MCF 10A (cell line): ENCODE measurements at regions not wholly inside any gene's neighbourhood (a gene's known extent, or its start where the extent isn't known, plus 50 kb on each side); places are given as distances from the start of the nearest gene placed in this dataset.
"Not testable (repeated sequence)": the region's sequence is repeated elsewhere in the genome, so short reads cannot be mapped to it uniquely, and the experiment has no call there.

Experiments
- BruUV-seq: library from RNA; stranded (reverse); fragments of 400-500 nt; replicated peaks from 2 replicates; lab custom pipeline; 2021; lab: Mats Ljungman, UMichigan
- CTCF ChIA-PET: fragments of 300-600 bp; sonication (Branson Sonifier 250); formaldehyde crosslinking; extraction: SDS; loops from one replicate; lab custom pipeline; 2021; ENCODE audit warnings: antibody characterized with exemption, inconsistent platforms; lab: Yijun Ruan, JAX
- POLR2A ChIA-PET: fragments of 300-600, 350-650 bp; sonication (Branson Sonifier 250); formaldehyde crosslinking; extraction: SDS; loops from one replicate; lab custom pipeline; 2020; ENCODE audit warnings: antibody characterized with exemption, inconsistent platforms; lab: Yijun Ruan, JAX
- DNase-seq: peaks from one replicate; pipeline ENCODE4 v3.0.0-alpha.2; 2018; ENCODE audit not compliant: unreplicated experiment
- H3K27ac Mint-ChIP-seq: one replicate; pipeline ENCODE4 v1.8.0; 2022; ENCODE audit warnings: mild to moderate bottlenecking, low read depth, mixed read lengths; ENCODE audit not compliant: unreplicated experiment
- H3K27me3 Mint-ChIP-seq: one replicate; pipeline ENCODE4 v1.8.0; 2022; ENCODE audit warnings: mixed read lengths; ENCODE audit not compliant: insufficient read depth, unreplicated experiment
- H3K36me3 Mint-ChIP-seq: one replicate; pipeline ENCODE4 v1.8.0; 2022; ENCODE audit warnings: mild to moderate bottlenecking, moderate library complexity, mixed read lengths; ENCODE audit not compliant: insufficient read depth, unreplicated experiment
- H3K4me1 Mint-ChIP-seq: one replicate; pipeline ENCODE4 v1.8.0; 2022; ENCODE audit warnings: mixed read lengths; ENCODE audit not compliant: insufficient read depth, unreplicated experiment
- H3K4me3 Mint-ChIP-seq: one replicate; pipeline ENCODE4 v1.8.0; 2022; ENCODE audit warnings: mild to moderate bottlenecking, moderate library complexity, mixed read lengths; ENCODE audit not compliant: unreplicated experiment
- H3K9me3 Mint-ChIP-seq: one replicate; pipeline ENCODE4 v1.8.0; 2022; ENCODE audit warnings: mixed read lengths; ENCODE audit not compliant: unreplicated experiment
- CTCF ChIP-seq: fragments of 200-600 bp; IDR thresholded peaks from one replicate; pipeline ENCODE4 v1.8.0; 2022; ENCODE audit warnings: antibody characterized with exemption, mild to moderate bottlenecking; ENCODE audit not compliant: unreplicated experiment
- intact Hi-C: fragments of 100-400 bp; cut with micrococcal nuclease; formaldehyde crosslinking; loops from 2 replicates; pipeline ENCODE4 v1.14.1; 2022

GRCh38 chr2:138066139-138066806, 102.0 kb downstream of the HNMT start:
- Mint-ChIP-seq H3K27me3 (no peaks in the 10 kb centered on the region), H3K4me3 (no peak overlapping the region), H3K36me3 (no peaks in the 10 kb centered on the region), H3K27ac (no peak overlapping the region), H3K9me3 (no peaks in the 10 kb centered on the region), H3K4me1 (no peaks in the 10 kb centered on the region)
- CTCF ChIA-PET, result no interaction called here
- no peak for TF ChIP-seq CTCF
- no peak for DNase-seq
- POLR2A ChIA-PET, result interaction anchor here (0.9 kb wide), 1 partner anchor 14 kb away, joined by 3 read pairs; no protein-coding TSS in a partner anchor
- intact Hi-C loops, result no loop called here
- no TSS peak for BruUV-seq

GRCh38 chr2:138066841-138067240, 102.6 kb downstream of the HNMT start:
- DNase-seq, result no peak
- no TSS peak for BruUV-seq
- POLR2A ChIA-PET, result no interaction called here
- H3K4me1 Mint-ChIP-seq, result peaks cover under 1% of the 10 kb centered on the region
- H3K4me3 Mint-ChIP-seq, result no peak overlapping the region
- H3K36me3 Mint-ChIP-seq, result no peaks in the 10 kb centered on the region
- no peak overlapping the region for H3K27ac Mint-ChIP-seq
- H3K27me3 Mint-ChIP-seq, result no peaks in the 10 kb centered on the region
- intact Hi-C loops, result no loop called here
- TF ChIP-seq CTCF, result no peak
- H3K9me3 Mint-ChIP-seq, result no peaks in the 10 kb centered on the region
- CTCF ChIA-PET, result no interaction called here

- H3K4me1 Mint-ChIP-seq, H3K9me3 Mint-ChIP-seq, H3K27me3 Mint-ChIP-seq, POLR2A ChIA-PET, H3K36me3 Mint-ChIP-seq, DNase-seq, BruUV-seq, H3K4me3 Mint-ChIP-seq, intact Hi-C loops, H3K27ac Mint-ChIP-seq: not testable (repeated sequence)
- CTCF ChIA-PET, result interaction anchor here (0.6 kb wide), 1 partner anchor 1937 kb away, joined by 3 read pairs; no protein-coding TSS in a partner anchor
Observed at GRCh38 chr2:138068669-138069068, 104.4 kb downstream of the HNMT start.

- POLR2A ChIA-PET, result interaction anchor here (0.6 to 2.5 kb wide), 2 partner anchors 11 to 740 kb away, joined by 4 to 10 read pairs; no protein-coding TSS in a partner anchor
- not testable (repeated sequence) for H3K4me1 Mint-ChIP-seq, H3K36me3 Mint-ChIP-seq, H3K9me3 Mint-ChIP-seq, BruUV-seq, H3K27me3 Mint-ChIP-seq
- Mint-ChIP-seq H3K27ac (peak overlapping the region; percentile 40), H3K4me3 (peak overlapping the region; percentile 56)
- CTCF ChIA-PET, result interaction anchor here (0.5 to 2.1 kb wide), 5 partner anchors 19 to 476 kb away, joined by 3 to 9 read pairs (median 3); no protein-coding TSS in a partner anchor
- intact Hi-C loops, result loop anchor here (10.0 kb wide), 2 partner anchors 116 to 434 kb away; partner anchors contain the start of gene SPOPL
- DNase-seq, result peak; percentile 80
Observed at GRCh38 chr2:138071042-138071719, 106.9 kb downstream of the HNMT start.
